GM23338 (cell line): ENCODE measurements at regions not wholly inside any gene's neighbourhood (a gene's known extent, or its start where the extent isn't known, plus 50 kb on each side); places are given as distances from the start of the nearest gene placed in this dataset.

ENCODE experiments used
- ATAC-seq: fragments of 200-7000 bp; cut with Tn5 transposase; 3 replicates; pipeline ENCODE4 v1.9.1; 2020
- DNase-seq: peaks from one replicate; pipeline ENCODE4 v3.0.0-alpha.2; 2015; ENCODE audit warnings: low spot score
- H2AFZ ChIP-seq: fragments of 200-600 bp; sonication (generic); 2 replicates; pipeline ENCODE4 v1.8.0; 2016; ENCODE audit warnings: antibody characterized with exemption, mild to moderate bottlenecking, moderate library complexity
- H3F3A ChIP-seq: fragments of 200-600 bp; sonication (generic); replicated peaks from 2 replicates; pipeline ENCODE4 v1.8.0; 2017; ENCODE audit warnings: antibody characterized with exemption, mixed run types, low read depth
- H3K27ac ChIP-seq: fragments of 200-600 bp; sonication (generic); 2 replicates; pipeline ENCODE4 v1.6.1; 2016; ENCODE audit warnings: low read depth
- H3K27me3 ChIP-seq: fragments of 200-600 bp; sonication (generic); 2 replicates; pipeline ENCODE4 v1.8.0; 2016; ENCODE audit warnings: mild to moderate bottlenecking, mixed run types, moderate library complexity; ENCODE audit not compliant: insufficient read depth
- H3K36me3 ChIP-seq: fragments of 200-600 bp; sonication (generic); 2 replicates; pipeline ENCODE4 v1.8.0; 2016; ENCODE audit warnings: mild to moderate bottlenecking; ENCODE audit not compliant: insufficient read depth
- H3K4me1 ChIP-seq: fragments of 200-600 bp; sonication (generic); 2 replicates; pipeline ENCODE4 v1.8.0; 2016; ENCODE audit warnings: mild to moderate bottlenecking, moderate library complexity; ENCODE audit not compliant: insufficient read depth
- H3K4me2 ChIP-seq: fragments of 200-600 bp; sonication (generic); 2 replicates; pipeline ENCODE4 v1.7.1; 2017; ENCODE audit warnings: mixed run types
- H3K4me3 ChIP-seq: fragments of 200-600 bp; sonication (generic); 2 replicates; pipeline ENCODE4 v1.6.1; 2016; ENCODE audit warnings: mixed run types
- H3K79me2 ChIP-seq: fragments of 200-600 bp; sonication (generic); replicated peaks from 2 replicates; pipeline ENCODE4 v1.8.0; 2017; ENCODE audit warnings: mild to moderate bottlenecking; ENCODE audit not compliant: insufficient read depth
- H3K9me2 ChIP-seq: fragments of 200-600 bp; sonication (generic); 2 replicates; pipeline ENCODE4 v1.8.0; 2017; ENCODE audit not compliant: insufficient read depth
- H4K20me1 ChIP-seq: fragments of 200-600 bp; sonication (generic); replicated peaks from 2 replicates; pipeline ENCODE4 v1.8.0; 2017; ENCODE audit warnings: mild to moderate bottlenecking; ENCODE audit not compliant: insufficient read depth
- H3K27ac Mint-ChIP-seq: 2 replicates; pipeline ENCODE4 v1.8.0; 2020; ENCODE audit warnings: inconsistent platforms, mild to moderate bottlenecking, moderate library complexity, mixed read lengths
- H3K27me3 Mint-ChIP-seq: 3 replicates; pipeline ENCODE4 v1.8.0; 2022; ENCODE audit warnings: low read depth, mild to moderate bottlenecking, moderate library complexity, mixed read lengths, inconsistent platforms; ENCODE audit not compliant: insufficient read depth, poor library complexity
- H3K36me3 Mint-ChIP-seq: 3 replicates; pipeline ENCODE4 v1.8.0; 2021; ENCODE audit warnings: low read depth, mild to moderate bottlenecking, inconsistent platforms, moderate library complexity, mixed read lengths
- H3K4me1 Mint-ChIP-seq: 3 replicates; pipeline ENCODE4 v1.8.0; 2020; ENCODE audit warnings: mild to moderate bottlenecking, inconsistent platforms, mixed read lengths
- H3K4me3 Mint-ChIP-seq: 3 replicates; pipeline ENCODE4 v1.8.0; 2021; ENCODE audit warnings: moderate library complexity, mild to moderate bottlenecking, inconsistent platforms, mixed read lengths
- H3K9me3 Mint-ChIP-seq: 3 replicates; pipeline ENCODE4 v1.8.0; 2020; ENCODE audit warnings: moderate library complexity, mild to moderate bottlenecking, inconsistent platforms, mixed read lengths
- CREB1 ChIP-seq: fragments of 250-450 bp; sonication (Bioruptor Pico); IDR thresholded peaks from 2 replicates; pipeline ENCODE4 v1.5.0; 2020; ENCODE audit warnings: low read depth, mild to moderate bottlenecking, moderate library complexity
- CTCF ChIP-seq, 2 experiments: fragments of 200-600 bp in 1 of 2; sonication (generic) in 1 of 2; conservative IDR thresholded peaks; 2 replicates each; pipeline versions ENCODE4 v1.5.1 to v1.6.1; 2016 to 2017; ENCODE audit warnings: antibody characterized with exemption in 2 of 2, low read depth in 2 of 2, mild to moderate bottlenecking in 2 of 2, moderate library complexity in 1 of 2
- ETS1 ChIP-seq: IDR thresholded peaks from 2 replicates; pipeline ENCODE4 v1.6.1; 2016; ENCODE audit warnings: antibody characterized with exemption
- EZH2phosphoT487 ChIP-seq: fragments of 200-600 bp; sonication (generic); IDR thresholded peaks from one replicate; pipeline ENCODE4 v1.8.1; 2018; ENCODE audit warnings: antibody characterized with exemption; ENCODE audit not compliant: unreplicated experiment
- NANOG ChIP-seq: IDR thresholded peaks from 2 replicates; pipeline ENCODE4 v1.6.1; 2016; ENCODE audit warnings: antibody characterized with exemption, borderline replicate concordance
- REST ChIP-seq: IDR thresholded peaks from one replicate; pipeline ENCODE4 v1.6.1; 2018; ENCODE audit warnings: antibody characterized with exemption; ENCODE audit not compliant: unreplicated experiment
- STAT1 ChIP-seq: IDR thresholded peaks from one replicate; pipeline ENCODE4 v1.6.1; 2016; ENCODE audit warnings: antibody characterized with exemption; ENCODE audit not compliant: unreplicated experiment
- ZNF114 ChIP-seq: fragments of 250-450 bp; sonication (Bioruptor Pico); IDR thresholded peaks from 2 replicates; pipeline ENCODE4 v1.5.0; 2020; ENCODE audit warnings: mild to moderate bottlenecking, moderate library complexity
- ZNF331 ChIP-seq: fragments of 250-450 bp; sonication (Bioruptor Pico); IDR thresholded peaks from 2 replicates; pipeline ENCODE4 v1.5.0; 2020; ENCODE audit warnings: low read depth, mild to moderate bottlenecking, moderate library complexity
- ZNF462 ChIP-seq: fragments of 250-450 bp; sonication (Bioruptor Pico); IDR thresholded peaks from 2 replicates; pipeline ENCODE4 v1.5.0; 2020; ENCODE audit warnings: mild to moderate bottlenecking, moderate library complexity

- no peak for DNase-seq
- Mint-ChIP-seq H3K4me1 (no peaks in the 10 kb centered on the region), H3K9me3 (no peaks in the 10 kb centered on the region), H3K27me3 (peaks cover 1% of the 10 kb centered on the region), H3K4me3 (no peak overlapping the region), H3K36me3 (no peaks in the 10 kb centered on the region), H3K27ac (no peak overlapping the region)
- Histone ChIP-seq H2AFZ (no peak overlapping the region), H3K9me2 (no peaks in the 10 kb centered on the region), H4K20me1 (no peaks in the 10 kb centered on the region), H3K36me3 (no peaks in the 10 kb centered on the region), H3K27ac (no peak overlapping the region), H3K4me2 (no peak overlapping the region), H3K4me3 (no peak overlapping the region), H3K79me2 (no peaks in the 10 kb centered on the region), H3F3A (no peaks in the 10 kb centered on the region), H3K4me1 (no peaks in the 10 kb centered on the region), H3K27me3 (no peaks in the 10 kb centered on the region)
- no peak for TF ChIP-seq NANOG
- TF ChIP-seq EZH2phosphoT487: no peak
- TF ChIP-seq STAT1: no peak
- TF ChIP-seq CTCF (conservative IDR thresholded peaks at IDR 0.05; ENCODE audit: low read depth in 2 of 2): no peak
- TF ChIP-seq ZNF462 (CRISPR knock-in tag): no peak
- TF ChIP-seq ETS1: no peak
- no peak for TF ChIP-seq ZNF331 (CRISPR knock-in tag)
- TF ChIP-seq REST: no peak
- TF ChIP-seq ZNF114 (CRISPR knock-in tag): no peak
- TF ChIP-seq CREB1: no peak
- ATAC-seq: no peak
These were observed 402.5 kb downstream of the PTPRC start for GRCh38 chr1:199041173-199041914.
